ENCODE measurements at regions not wholly inside any gene's neighbourhood (a gene's known extent, or its start where the extent isn't known, plus 50 kb on each side); places are given as distances from the start of the nearest gene placed in this dataset.

- DNase-seq, result no peak
Measured at GRCh38 chr2:6301426-6301825, 564.3 kb downstream of the CMPK2 start.

- no peak for DNase-seq
Measured at GRCh38 chr2:6308986-6309385, 556.7 kb downstream of the CMPK2 start.

DNA sequence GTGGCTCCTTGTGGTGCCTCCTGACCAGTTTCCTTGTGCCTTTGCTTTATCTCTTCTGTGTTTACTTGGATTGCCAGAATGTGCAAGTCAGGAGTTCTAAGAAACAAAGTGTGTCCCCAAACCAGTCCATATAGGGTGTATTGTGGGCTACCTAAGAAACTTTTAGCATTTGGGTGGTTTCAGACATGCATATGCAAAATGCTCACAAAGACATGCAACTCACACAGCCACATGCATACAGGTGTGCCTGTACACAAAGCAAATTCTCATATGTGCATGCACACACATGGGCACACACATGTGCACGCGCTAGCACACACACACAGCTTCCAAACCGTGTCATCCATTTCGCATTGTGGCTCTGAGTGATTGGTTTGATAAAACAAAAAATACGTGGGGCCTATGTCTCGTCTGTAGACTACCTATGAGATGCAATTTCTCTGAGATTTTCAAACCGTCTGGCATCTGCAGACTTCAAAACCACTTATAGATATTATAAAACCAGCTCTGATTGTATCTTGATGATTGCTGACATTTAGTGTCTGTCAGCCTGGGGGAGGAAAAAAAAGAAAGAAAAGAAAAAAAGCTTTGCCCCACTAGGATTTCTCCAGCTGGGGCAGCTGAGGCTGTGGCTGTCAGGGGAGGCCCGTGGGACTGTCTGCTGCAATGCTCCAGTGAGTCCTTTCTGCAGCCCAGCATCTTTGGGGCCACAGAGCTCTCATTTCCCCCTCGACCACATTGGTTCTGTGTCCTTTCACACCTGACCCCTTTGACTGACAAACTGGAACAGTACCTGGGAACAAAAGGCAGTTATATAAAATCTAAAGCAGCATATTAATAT, 556.1 kb downstream of the CMPK2 start:
- DNase-seq, result no peak

GRCh38 chr2:6310256-6311215, 555.2 kb downstream of the CMPK2 start:
- no peak for DNase-seq

- no peak for DNase-seq
Measured at GRCh38 chr2:6312367-6312766, 553.3 kb downstream of the CMPK2 start.

DNA sequence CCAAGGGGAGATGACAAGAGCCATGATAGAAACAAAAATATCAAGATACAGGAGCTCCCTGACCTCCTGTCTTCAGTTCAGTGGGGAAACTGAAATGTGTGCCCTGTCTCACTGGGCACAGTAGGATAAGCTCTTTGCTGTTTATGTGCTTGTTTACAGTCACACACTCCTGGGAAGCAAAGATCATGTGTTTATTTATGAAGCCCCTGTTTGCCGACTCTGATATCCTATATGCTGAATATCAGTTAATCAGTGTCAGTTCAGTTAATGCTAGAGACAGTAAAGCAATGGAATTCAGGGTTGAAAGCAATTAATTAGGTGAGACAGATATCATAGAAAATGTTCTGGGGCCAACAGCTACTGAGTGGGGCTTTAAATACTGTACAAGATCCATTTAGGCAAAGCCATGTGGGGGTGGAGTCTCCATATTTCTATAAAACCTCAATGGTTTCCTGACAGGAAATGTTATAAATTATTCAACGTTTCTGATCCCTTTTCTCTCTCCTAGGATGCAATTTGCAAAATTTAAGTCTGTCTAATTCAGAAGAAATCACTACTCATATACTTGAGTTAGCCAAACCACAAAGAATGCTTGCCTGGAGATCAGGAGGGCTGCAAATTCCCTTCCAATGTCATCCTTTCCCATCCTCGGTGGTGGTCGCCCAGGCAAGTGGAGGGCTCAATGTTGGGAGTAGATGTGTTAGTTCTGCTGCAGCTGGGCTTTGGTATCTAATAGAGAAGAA, 551.3 kb downstream of the CMPK2 start:
- DNase-seq, result no peak

DNA sequence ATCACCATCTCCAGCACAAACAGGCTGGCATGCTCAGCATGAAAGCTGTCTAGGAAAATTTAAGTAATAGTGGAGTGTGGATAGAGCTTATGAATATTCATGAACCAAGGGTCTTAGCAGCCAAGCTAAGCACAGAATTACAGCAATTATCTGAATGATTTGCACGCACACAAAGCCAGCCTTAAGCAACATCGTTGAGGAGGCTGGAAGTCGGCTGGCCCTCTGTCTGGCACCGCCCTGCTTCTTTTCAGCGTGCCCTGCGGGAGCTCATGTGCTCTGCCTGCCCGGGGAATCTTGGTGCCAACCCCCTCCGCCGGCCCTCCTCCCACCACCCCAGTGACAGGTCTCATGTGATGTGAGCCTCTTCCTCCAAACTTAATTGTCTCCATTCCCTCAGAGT, 540.1 kb downstream of the CMPK2 start:
- DNase-seq, result no peak

- no peak for DNase-seq
Measured at GRCh38 chr2:6326958-6327357, 538.7 kb downstream of the CMPK2 start.

- no peak for DNase-seq
Measured at GRCh38 chr2:6336752-6337471, 528.8 kb downstream of the CMPK2 start.

DNA sequence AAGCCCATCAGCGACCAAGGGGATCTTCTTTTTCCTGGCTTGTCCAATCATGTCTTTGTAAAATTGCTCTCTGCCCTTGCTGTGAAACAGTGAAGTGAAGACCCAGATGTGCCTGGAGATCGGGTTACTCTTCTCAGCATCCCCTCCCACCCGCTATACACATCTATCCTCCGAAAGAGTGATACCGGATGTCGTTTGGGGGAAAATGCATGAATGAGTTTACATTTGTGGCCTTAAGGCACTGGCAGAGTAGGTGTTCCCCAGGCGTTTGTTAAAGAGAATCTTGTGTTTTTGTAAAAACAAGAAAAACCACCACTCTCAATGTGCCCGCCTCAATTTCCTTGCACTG, 528.3 kb downstream of the CMPK2 start:
- no peak for DNase-seq

DNA sequence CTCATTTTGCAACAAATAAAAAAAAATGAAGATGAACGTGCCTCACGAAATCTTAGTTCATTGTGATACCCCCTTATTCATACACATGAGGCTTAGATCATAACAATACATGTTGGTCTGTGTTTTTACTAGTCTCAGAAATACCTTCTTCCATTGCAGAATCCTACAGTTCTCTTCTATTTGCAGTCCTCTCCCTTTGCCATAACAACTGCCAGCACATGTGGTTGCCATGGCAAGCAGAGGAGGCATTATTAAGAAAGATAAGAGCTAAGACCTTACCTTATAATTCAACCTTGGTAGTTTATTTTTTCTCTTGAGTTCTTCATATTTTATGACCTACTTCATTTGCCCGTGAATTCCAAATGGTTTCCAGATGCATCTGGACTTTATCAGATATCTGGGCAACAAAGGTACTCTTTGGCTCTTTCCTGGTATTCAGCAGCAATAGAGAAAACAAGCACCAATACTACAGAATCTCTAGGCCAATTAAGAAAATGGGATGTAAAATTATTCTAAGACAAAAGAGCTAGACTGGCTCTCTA, 524.0 kb downstream of the CMPK2 start:
- no peak for DNase-seq

DNA sequence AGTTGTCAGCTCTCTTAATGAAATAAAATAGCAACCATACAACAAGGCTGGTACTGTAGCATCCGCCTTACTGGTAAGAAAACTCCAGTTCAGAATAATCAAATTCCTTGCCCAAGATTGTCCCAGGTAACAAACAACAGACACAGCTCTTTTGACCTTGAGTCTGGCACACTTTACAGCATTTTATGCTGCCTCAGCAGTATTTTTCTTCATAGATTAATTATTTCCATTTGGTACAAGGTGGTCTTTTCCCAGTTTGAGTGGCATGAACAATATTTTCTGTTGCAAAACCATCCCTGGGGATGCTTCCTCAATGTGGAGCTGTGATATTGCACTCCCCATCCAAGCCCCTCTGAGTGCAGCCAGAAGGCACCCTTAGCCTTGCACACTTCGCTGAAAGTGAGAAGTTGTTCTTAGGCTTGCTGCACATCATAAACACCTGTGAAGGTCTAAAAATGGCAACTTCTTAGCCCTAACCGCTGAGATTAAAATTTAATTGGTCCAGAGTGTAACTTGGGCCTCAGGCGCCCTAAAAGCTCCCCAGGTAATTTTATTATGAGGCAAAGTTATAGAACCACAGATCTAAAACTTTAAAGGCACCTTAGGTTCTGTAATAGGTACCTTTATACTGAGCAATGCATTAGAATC, 523.3 kb downstream of the CMPK2 start:
- no peak for DNase-seq

GRCh38 chr2:6343076-6343475, 522.6 kb downstream of the CMPK2 start:
- no peak for DNase-seq

DNA sequence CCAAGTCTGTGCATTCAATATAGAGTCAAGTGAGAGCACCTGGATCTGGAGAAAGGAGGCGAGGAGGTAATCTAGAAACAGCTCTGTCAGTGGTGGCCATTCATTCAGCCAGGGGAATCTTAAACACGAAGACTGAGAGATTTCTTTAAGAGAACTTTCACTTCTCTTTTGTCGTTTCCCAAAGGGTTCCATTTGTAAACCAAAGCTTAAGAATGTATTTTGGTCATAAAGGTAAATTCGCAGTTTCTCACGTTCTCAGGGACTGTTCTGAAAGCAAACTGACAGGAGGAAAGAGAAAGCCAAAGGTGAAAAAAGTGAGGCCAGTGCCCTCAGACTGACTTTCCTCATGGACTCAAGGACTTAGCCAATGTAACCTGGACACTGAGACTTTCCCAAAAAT, 513.5 kb downstream of the CMPK2 start:
- no peak for DNase-seq

GRCh38 chr2:6352906-6353515, 512.7 kb downstream of the CMPK2 start:
- DNase-seq, result no peak

GRCh38 chr2:6353669-6354068, 512.0 kb downstream of the CMPK2 start:
- no peak for DNase-seq

- DNase-seq, result no peak
Measured at GRCh38 chr2:6354546-6354945, 511.2 kb downstream of the CMPK2 start.

- DNase-seq, result no peak
Measured at GRCh38 chr2:6355886-6356761, 509.6 kb downstream of the CMPK2 start.

DNA sequence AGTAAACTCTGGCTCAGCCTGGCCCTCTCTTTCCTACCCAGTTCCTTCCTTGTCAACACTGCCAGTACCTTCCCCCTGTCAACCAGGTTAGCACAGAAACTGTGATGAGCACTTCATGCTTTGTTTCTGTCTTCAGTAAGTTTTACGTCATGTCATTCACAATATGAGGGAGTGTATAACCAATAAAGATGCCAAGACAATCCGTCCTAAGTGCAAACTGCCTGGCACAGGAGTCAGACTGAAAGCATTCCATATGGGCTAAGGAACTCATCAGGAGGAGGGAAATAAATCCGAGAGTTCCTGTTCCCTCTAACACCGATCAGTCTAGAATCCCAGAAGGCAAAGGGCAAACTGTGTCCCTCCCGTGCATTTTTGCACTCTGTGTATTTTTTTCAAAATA, 507.2 kb downstream of the CMPK2 start:
- no peak for DNase-seq

DNA sequence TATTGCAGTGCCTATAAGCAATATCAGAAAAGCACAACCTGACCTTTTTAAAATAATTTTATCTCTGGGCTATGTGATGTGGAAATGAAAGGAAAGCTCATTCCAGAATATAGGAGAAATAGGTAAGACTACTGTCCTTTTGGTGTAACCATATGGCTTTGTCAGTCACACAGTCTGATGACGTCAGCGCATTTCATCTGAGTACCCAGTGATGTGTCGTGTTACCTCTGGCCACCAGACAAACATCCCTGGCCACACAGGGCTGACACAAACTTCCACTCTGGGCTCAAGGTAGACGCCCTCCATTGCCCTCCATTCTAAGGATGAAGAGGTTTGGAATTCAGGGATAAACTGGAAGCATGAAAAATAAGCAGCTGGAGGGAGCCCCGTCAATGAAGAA, 506.7 kb downstream of the CMPK2 start:
- DNase-seq, result no peak
